NCI-H2171 treated with DMSO at 0.1 percent for 48 hours (cell line): ENCODE measurements at regions not wholly inside any gene's neighbourhood (a gene's known extent, or its start where the extent isn't known, plus 50 kb on each side); places are given as distances from the start of the nearest gene placed in this dataset.

Experiments
- DNase-seq: peaks from one replicate; lab custom pipeline; 2025; lab: John Stamatoyannopoulos, UW

DNA sequence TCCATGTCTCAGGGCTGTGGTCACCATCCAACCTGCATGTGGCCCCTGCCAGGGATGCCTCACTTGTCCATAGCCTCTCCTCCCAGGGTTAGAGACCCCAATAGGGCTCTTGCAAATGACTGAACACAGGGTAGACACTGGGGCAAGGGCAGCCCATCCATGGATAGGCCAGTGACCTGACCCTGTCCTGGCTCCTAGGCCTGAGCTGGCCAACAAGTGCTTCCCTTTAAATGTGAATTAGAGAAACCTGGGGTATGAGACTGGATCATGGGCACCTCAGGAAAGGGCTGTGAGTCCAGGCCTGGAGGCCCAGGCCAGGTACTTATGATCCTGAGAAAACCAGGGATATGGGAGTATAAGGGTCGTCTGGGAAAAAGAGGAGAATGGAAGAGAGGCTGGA lies 64.5 kb downstream of the COPS8 start:
- DNase-seq, result no peak

DNA sequence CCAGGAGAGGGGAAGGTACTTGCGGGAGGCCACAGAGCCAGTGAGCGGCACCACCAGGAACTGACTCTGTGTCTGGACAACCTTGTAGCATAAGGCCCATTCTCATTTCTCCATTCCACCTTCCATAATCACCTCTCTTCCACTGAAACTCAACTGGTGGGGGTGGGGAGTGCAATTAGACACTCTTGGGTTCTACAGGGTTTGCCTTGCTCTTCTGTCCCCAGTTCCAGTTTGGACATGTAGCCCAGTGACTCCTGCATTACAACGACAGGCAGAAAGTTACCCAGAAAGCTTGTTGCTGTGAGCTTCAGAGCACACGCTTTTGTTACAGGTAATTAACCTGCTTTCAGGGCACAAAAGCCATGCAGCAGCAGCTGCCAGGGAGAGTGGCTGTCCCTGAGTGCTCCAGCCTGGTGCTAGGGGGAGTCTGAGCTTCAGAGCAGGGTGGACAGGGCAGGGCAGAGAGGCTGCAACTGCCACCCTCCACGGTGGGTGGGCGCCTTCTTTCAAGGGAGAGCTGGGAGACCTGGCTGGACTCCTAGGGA lies 65.2 kb downstream of the COPS8 start:
- DNase-seq, result no peak

DNA sequence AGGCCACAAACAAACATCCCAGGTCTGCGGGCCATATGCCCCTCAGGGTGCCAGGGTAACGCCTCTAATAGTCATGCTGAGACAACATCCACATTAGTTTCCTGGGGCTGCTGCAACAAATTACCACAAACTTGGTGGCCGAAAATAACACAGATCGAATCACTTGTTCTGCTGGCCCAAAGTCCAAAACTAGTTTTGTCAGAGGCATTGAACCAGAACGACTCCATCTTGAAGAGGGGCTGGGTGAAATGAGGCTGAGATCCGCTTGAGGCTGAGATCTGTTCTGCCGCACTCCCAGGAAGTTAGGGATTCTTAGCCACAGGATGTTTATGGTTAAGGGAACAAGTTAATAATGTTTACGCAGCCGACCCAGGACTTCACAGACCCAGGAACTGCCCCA lies 66.7 kb downstream of the COPS8 start:
- no peak for DNase-seq

DNA sequence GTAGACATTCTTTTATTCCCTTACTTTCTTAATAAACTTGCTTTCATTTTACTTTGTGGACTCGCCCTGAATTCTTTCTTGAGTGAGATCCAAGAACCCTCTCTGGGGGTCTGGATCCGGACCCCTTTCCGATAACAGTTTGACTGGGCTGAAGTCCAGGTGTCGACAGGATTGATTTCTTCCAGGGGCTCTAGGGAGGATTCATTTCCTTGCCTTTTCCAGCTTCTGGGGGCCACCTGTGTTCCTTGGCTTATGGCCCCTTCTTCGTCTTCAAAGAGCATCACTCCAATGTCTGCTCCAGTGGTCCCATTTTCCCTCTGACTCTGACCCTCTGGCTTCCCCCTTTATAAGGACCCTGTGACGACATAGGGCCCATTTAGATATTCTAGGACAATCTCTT lies 67.5 kb downstream of the COPS8 start:
- DNase-seq, result no peak

DNA sequence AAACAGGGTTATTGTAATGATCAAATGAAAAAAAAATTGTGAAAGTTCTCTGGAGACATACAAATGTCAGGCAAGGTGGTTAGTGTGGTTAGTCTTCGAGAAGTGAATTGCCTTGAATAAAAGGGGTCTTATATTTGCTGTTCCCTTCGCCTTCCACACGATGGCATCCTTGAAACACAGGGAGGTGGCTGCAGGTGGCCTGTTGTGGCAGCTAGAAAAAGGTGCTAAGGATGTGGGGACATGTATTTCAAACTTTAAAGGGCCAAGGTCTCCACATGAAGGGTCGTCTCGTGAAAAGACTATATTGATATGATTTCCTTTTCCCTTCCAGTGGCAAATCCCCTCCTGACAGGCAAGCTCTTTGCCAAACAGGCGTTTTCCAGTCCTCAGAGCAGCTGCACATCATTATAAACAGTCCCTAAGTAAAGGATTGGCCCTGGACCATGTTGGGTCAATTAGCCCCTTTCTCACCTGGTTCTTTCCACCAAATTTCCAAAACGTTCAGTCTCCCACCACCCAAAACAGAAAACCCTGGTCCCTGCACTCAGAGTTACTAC lies 68.5 kb downstream of the COPS8 start:
- peak; percentile 47 for DNase-seq

DNA sequence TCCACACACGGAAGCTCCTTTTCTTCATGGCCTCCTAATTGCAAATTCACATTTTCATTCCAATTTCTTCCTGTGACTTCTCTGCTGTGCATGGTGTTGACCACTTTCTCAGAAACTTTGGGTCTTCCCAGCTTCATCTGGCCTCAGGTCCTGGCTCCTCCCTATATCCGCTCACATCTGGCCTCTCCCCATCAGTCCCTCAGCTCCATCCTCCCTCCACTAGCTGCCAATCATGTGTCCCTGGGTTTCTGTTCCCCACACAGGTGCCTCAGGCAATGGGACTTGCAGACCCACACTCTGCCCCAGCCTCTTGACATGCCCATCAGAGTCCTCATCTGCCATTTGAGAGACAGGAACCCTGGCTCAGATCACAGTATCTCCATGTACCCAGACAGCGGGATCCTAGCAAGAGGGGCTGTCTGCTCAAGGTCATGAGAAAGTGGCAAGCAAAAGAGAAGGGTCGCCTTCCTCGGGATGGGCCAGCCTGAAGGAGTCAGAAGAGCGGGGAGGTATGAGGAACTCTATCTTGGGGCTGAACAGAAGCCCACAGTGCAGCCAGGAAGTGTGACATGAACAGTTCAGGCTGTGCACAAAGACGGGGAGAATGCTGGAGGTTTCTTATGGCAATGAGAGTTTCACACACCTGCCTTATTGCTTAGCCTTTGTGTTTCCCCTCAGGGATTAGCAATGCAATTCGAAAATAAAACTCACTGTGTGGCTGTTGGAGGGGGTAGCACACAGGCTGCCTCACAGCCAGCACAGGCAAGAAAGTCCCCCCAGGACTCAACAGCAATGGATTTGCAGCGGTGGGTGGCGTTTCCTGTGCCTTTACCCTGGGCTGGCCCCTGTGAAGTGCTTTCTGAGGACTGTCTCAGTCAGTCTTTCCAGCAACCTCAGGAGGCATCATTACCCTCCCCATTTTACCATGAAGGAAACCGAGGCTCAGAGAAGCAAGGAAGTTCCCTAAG lies 69.5 kb downstream of the COPS8 start:
- no peak for DNase-seq

DNA sequence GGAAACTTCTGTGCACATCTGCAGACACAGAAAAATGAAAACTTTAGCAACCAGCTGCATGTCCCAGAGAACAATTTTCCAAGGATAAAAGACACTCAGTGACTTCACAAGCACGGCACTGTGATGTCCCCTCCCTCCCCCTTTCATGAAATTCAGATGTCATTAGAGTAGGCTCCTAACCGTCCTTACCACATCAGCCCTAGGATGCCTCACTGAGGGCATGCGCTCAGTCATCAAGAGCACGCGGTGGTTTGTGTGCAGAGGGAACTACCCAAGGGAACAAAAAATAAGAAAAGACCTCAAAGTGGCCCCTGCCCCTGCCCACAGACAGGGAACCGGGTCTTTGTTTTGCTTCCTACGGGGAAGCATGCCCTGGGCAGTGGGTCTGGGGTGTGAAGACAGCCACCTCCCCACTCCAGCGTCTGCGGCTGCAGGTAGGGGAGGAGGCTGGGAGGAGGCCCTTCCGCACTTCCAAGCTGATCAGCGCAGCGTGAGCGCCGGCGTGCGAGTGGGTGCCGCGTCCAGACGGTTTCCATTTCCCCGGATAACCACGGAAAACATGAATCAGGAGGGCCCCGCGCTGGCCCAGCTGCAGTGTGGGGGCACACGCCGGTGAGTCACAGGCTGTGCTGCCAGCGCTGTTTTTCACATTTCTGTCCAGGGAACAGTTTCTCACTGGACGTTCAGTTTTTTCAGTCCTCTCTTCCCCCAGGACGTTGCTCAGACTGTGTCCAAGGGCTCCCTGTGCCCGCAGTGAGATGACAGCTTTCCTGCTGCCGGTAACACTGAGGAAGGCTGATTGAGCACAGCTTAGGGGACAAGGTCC lies 70.6 kb downstream of the COPS8 start:
- DNase-seq, result no peak

DNA sequence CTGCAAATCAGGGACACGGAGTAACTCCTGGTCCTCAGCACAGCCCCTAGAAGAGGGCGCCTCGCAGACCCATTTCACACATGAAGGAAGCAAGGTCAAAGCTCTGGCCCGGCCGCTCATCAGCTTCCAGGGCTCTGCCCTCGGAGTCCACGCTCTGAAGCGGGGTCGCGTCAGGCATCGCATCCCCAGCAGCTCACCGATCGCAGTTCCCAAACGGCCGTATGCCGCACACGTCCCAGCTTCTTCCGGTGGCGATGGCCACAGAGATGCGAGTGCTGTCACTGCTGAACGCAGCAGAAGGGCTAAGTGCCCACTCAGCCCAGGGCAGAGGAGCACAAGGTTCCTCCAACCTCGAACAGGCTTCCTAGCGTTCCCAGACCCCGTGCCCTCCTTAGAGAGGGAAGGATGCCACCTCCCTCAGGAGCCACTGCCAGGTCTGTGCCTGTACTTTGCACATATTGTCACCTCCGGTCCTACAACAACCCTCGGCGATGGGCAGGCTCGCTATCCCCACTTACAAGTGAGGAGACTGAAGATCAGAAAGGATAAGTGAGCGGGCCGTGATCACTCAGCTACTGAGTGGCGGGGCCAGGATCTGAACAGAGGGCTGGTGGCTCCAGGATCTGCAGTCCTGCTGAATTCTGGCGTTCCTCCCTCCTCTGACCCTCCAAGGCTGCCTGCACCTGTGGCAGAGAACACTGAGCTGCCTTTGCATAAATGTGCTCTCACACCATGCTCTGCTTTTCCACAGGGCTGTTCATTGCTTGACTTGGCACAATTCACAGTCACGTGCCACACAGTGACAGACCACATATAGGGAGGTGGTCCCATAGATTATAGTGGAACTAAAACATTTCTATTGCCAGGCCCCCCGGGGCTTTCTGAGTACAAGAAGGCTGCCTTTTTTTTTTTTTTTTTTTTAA lies 71.4 kb downstream of the COPS8 start:
- DNase-seq, result no peak

DNA sequence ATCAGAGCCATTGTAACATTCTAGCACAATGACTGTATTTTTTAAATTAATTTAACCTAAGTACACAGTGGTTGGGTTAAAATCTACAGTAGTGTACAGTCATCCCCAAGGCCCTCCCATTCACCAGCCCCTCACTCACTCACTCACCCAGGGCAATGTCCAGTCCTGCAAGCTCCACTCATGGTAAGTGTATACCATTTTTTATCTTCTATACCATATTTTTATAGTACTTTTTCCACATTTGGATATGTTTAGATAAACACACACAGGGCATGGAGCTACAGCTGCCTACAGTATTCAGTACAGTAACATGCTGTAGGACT lies 72.1 kb downstream of the COPS8 start:
- DNase-seq, result no peak

DNA sequence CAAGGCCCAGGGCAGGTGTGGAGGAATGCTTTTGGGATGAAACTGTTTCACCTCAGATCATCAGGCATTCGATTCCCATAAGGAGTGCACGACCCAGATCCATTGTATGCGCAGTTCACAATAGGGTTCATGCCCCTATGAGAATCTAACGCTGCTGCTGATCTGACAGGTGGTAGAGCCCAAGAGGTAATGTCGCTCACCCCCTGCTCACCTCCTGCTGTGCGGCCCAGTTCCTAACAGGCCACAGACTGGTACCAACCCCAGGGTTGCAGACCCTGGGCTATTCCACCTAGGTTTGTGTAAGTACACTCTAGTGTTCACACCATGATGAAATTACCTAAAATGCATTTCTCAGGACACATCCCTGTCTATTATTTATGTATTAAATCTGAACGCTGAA lies 72.5 kb downstream of the COPS8 start:
- DNase-seq, result no peak

DNA sequence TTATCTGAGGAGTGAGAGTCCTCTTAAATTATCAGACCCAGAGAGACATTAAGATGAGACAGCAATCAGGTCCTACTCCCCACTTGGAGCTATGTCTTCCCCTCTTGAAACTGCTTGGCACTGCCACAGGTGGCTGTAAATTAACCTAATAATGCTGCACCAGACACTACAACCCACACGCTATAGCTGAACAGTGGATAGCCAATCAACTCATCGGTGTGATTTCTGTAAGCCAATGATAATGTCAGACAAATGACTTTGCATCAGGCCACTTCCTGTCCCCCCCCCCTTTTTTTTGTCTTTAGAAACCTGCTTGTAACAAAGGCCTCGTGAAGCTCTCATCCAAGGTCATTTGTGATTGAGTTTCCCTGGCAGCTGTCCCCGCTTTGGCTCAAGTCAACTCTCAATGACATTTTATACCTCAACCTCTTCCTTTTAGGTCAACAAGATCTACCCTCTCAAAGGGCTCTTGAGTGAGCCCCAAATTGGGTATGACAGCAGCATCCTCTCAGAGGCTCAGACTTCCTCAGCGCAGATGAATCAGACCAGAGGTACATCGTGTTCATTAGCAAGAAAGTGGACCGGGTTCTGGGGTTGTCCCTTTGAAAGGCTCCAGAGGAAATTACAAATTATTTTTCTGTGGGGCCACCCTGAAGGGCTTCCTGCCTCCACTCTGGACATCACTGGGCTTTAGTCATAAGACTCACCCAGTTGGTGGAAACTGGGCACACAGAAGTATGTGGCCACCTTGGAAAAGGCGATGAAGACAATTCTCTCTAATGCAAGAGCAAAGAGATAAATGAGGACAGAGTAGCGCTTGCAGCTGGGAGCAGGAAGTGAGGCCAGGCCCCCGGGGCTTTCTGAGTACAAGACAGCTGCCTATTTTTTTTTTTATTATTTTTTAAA lies 73.6 kb downstream of the COPS8 start:
- no peak for DNase-seq

DNA sequence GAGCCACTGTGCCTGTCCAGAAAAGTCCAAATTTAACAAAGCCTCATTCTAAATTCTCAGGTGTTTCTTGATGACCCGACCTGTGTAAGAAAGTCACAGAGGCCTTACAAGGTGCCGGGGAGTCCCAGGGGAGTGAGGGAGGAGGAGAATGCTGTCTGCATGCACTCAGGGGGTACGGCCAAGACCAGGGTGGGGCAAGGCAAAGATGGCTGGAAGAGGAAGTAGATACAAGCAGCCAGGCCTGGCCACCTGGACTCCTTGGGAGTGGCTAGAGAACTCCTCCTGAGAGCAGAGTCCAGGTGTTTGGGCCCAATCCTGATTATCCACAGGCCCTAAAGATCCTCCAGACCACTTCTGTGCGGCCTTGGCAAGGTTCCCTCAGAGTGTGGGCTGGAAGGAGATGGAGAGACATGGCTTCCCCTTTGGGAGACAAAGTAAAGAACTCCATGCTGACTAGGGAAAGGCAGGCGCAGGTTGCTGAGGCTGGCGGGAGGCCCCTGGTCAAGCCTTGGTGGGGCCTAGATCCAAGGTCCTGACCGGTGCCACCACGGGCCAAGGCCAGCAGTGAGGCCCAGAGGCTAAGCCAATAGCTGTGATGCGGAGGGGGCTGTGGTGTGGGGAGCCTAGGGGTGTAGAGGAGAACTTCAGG lies 74.7 kb downstream of the COPS8 start:
- no peak for DNase-seq

DNA sequence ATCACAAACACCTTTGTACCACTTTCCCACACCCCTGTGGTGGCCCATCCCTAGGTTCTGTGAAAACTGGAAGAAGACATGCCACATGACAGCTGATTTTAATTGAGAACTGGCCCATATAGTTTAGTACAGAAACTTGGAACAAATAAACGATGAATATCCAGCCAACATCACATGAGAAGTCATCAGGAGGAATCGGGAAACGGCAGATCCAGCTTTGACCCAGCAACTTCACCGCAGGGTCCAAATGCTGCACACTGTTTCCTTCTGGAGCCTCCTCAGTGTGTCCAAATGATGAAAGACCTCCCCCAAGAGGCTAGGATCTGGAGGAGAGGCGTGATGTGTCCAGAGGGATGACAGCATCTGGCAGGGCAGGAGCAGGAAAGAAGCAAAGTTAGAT lies 75.5 kb downstream of the COPS8 start:
- no peak for DNase-seq

DNA sequence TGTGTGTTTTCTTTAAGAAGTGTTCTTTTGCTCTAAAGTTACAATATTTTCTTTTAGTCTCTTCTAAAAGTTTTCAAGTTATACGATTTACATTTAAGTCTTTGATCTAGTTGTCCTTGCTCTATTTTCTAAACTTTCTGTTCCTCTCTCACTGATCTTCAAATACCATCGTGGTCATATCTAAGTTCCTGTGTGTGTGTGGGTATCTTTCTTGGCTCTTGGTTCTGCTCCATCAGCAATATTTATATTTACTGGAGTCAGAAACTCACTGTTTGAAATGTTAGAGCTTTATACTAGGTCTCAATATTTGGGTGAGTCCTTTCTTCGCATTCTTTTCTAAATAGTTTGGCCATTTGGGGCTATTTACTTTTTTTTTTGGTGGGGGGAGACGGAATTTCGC lies 77.3 kb downstream of the COPS8 start:
- no peak for DNase-seq

DNA sequence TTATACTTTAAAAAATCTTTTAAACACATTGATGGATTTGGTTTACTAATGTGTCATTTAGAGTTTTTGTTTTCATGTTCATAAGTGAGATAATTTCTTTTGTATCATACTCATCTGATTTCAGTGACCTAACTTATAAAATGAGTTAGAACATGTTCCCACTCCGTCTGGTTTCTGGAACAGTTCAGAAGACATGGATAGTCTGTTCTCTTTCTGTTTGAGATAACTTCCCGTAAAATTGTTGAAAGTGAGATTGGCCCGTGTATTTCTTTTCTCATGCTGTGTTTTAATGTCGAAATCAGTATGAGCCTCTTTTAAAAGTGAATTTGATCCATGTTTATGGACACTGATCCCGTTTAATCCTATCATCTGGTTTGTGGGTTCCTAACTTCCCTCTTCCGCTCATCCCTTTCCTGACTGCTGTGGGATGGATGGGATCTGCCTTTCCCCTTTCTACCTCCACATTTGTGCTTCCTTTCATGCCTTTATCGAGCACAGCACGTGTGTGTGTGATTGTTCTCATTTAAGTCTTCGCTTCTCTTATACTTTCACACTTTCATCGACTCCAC lies 78.9 kb downstream of the COPS8 start:
- DNase-seq, result no peak

DNA sequence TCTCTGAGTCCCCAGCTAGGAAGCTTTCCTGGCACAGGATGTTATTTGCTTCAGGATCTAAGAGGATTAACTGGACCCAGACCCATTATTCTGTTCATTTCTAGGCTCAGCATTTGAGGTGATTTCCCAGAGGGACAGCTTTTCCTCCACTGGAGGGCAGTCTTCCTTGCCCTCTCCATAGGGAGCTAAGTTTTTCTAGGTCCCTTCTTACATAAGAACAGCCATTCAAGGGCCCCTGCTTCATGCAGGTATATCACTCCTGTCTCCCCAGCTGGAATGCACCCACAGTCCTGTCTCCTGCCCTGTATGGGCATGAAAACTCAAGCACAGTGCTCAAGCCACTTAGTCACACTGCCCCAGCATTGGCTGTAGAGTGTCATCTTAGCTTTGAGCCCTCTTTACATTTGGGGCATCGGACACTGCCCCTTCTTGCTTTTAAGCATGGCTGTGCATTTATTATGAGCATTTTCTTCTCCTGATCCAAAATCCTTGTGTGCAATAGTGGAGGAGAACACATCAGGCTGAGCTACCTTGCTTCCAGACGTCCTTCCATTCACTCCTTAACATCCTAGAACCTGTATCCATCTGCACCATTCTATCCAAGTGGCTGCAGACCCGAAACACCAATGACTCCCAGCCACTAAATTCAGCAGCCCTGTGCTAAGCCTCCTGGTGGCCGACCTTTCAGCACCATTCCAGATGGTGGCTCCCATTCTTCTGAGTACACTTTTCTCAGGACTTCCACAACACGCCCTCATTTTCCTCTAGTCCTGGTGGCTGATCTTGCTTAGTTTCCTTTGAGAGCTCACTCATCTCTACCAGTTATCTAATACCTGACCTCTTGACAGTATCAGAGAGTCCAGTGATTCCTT lies 80.0 kb downstream of the COPS8 start:
- DNase-seq, result peak; percentile 1

DNA sequence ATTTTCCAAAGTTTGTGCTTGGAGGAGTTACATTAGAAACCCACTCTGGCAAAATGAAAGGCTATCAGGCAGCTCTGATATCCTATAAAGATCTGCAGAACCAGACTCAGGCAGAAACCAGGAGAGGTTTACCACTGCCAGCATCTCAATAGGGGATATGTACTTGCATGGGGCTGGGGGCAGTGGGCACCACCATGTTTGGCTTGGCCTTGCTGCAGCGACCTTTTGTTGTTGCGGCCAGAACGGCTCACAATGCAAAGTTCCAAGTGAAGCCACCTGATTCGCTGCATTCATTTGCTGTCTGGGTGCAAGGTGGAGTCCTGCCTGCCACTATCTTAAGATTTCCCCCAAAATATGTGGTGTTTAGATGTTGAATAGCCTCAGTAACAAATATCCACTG lies 81.3 kb downstream of the COPS8 start:
- DNase-seq, result no peak

DNA sequence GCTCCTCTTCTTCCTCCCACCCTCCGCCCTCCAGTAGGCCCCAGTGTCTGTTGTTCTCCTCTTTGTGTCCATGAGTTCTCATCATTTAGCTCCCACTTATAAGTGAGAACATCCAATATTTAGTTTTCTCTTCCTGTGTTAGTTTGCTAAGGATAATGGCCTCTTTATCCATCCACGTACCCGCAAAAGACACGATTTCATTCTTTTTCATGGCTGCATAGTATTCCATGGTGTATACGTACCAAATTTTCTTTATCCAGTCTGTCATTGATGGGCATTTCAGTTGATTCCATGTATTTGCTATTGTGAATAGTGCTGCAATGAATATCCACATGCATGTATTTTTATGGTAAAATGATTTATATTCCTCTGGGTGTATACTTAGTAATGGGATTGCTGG lies 82.2 kb downstream of the COPS8 start:
- DNase-seq, result no peak

DNA sequence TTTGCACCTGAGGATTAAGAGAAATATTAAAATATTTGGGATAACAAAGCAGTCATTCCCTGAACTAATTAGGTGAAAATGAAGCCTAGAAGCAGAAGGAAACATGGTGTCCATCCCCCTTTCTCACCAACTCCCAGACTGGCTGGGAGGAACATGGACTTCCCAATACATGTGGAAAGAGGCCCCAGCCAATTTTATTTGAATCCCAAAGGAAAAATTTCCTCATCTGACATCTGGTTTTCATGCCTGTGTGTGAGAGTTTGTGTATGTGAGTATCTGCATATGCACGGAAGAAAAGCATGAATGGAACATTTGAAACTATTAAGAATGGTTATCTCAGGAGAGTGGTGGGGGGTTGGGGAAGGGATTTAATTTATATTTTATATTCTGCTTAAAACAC lies 84.3 kb downstream of the COPS8 start:
- no peak for DNase-seq
